H1 (cell line): ENCODE measurements at regions not wholly inside any gene's neighbourhood (a gene's known extent, or its start where the extent isn't known, plus 50 kb on each side); places are given as distances from the start of the nearest gene placed in this dataset.

Experiments used
- CTCF ChIA-PET: fragments of 300-600 bp; sonication (Branson Sonifier 250); formaldehyde crosslinking; loops from one replicate; lab custom pipeline; 2021; ENCODE audit not compliant: partially characterized antibody; lab: Charles Lee
- POLR2A ChIA-PET: fragments of 300-600 bp; sonication (Branson Sonifier 250); formaldehyde crosslinking; loops from one replicate; lab custom pipeline; 2021; ENCODE audit warnings: inconsistent platforms; ENCODE audit not compliant: partially characterized antibody; lab: Charles Lee
- DNase-seq, 2 experiments: peaks; one replicate each; pipeline versions ENCODE4 v3.0.0 to v3.0.0-alpha.2; 2010 to 2022; ENCODE audit warnings: low spot score in 2 of 2, low read depth in 1 of 2, mixed read lengths in 1 of 2
- FAIRE-seq: peaks from 2 replicates; lab custom pipeline; 2011; peaks lifted over from hg19 to GRCh38; lab: Jason Lieb, UNC
- H2AFZ ChIP-seq: 2 replicates; pipeline ENCODE4 v1.8.1; 2012; ENCODE audit warnings: low read length, inconsistent platforms
- H2AK5ac ChIP-seq: 2 replicates; pipeline ENCODE4 v1.6.1; 2013; ENCODE audit warnings: low read depth, low read length
- H2BK120ac ChIP-seq: replicated peaks from 2 replicates; pipeline ENCODE3; 2013; ENCODE audit warnings: low read depth, low read length, inconsistent platforms
- H2BK12ac ChIP-seq: 2 replicates; pipeline ENCODE4 v1.6.1; 2013; ENCODE audit warnings: low read depth, low read length
- H2BK15ac ChIP-seq: 2 replicates; pipeline ENCODE4 v1.6.1; 2013; ENCODE audit warnings: low read length
- H2BK20ac ChIP-seq: 2 replicates; pipeline ENCODE4 v1.6.1; 2013; ENCODE audit warnings: low read length
- H2BK5ac ChIP-seq: 2 replicates; pipeline ENCODE4 v1.6.1; 2013; ENCODE audit warnings: low read depth, low read length
- H3K14ac ChIP-seq: 2 replicates; pipeline ENCODE4 v1.6.1; 2013; ENCODE audit warnings: inconsistent platforms; ENCODE audit not compliant: insufficient read length
- H3K18ac ChIP-seq: 2 replicates; pipeline ENCODE4 v1.6.1; 2013; ENCODE audit warnings: low read length; ENCODE audit errors: extremely low read depth
- H3K23ac ChIP-seq: 2 replicates; pipeline ENCODE4 v1.6.1; 2013; ENCODE audit warnings: inconsistent platforms; ENCODE audit not compliant: insufficient read length
- H3K23me2 ChIP-seq: 2 replicates; pipeline ENCODE4 v1.6.1; 2013; ENCODE audit warnings: low read depth, low read length
- H3K27ac ChIP-seq: 2 replicates; pipeline ENCODE4 v1.6.1; 2011; ENCODE audit warnings: low read depth, low read length, inconsistent platforms
- H3K27me3 ChIP-seq, 4 experiments: replicated peaks in 1 of 4; 1 replicate in 1 of 4; 2 replicates in 3 of 4; pipeline versions ENCODE4 v1.6.1 to v1.8.1; 2011 to 2013; ENCODE audit warnings: low read length in 3 of 4, mild to moderate bottlenecking in 3 of 4, inconsistent platforms in 2 of 4, mixed read lengths in 2 of 4, moderate library complexity in 1 of 4; ENCODE audit not compliant: control insufficient read depth in 3 of 4, insufficient read depth in 3 of 4; ENCODE audit errors: extremely low read depth in 1 of 4
- H3K36me3 ChIP-seq, 4 experiments: 2 replicates each; pipeline versions ENCODE4 v1.6.1 to v1.8.1; 2011 to 2013; ENCODE audit warnings: mild to moderate bottlenecking in 4 of 4, low read length in 3 of 4, moderate library complexity in 2 of 4, control low read depth in 1 of 4, inconsistent platforms in 1 of 4; ENCODE audit not compliant: insufficient read depth in 4 of 4, control insufficient read depth in 2 of 4
- H3K4ac ChIP-seq: replicated peaks from 2 replicates; pipeline ENCODE3; 2013; ENCODE audit warnings: low read length, low read depth, mixed read lengths, inconsistent platforms; ENCODE audit not compliant: insufficient read length
- H3K4me1 ChIP-seq, 4 experiments: replicated peaks in 1 of 4; 1 replicate in 1 of 4; 2 replicates in 3 of 4; pipeline versions ENCODE4 v1.6.1 to v1.8.1; 2011 to 2013; ENCODE audit warnings: low read length in 3 of 4, inconsistent platforms in 2 of 4, mixed read lengths in 1 of 4; ENCODE audit not compliant: insufficient read depth in 4 of 4, control insufficient read depth in 3 of 4
- H3K4me2 ChIP-seq, 2 experiments: 2 replicates each; pipeline versions ENCODE4 v1.6.1 to v1.8.1; 2011 to 2013; ENCODE audit warnings: low read depth in 2 of 2, low read length in 2 of 2, control low read depth in 1 of 2, inconsistent platforms in 1 of 2, mild to moderate bottlenecking in 1 of 2; ENCODE audit not compliant: insufficient read depth in 1 of 2
- H3K4me3 ChIP-seq, 4 experiments: fragments of 200-600, 300-600 bp in 1 of 4; sonication (generic), shearing (Covaris generic), sonication (Bioruptor Twin) in 1 of 4; 2 replicates each; pipeline versions ENCODE4 v1.5.1 to v1.8.1; 2011 to 2016; ENCODE audit warnings: low read length in 4 of 4, low read depth in 3 of 4, control low read depth in 2 of 4, inconsistent platforms in 2 of 4, mild to moderate bottlenecking in 2 of 4, mixed read lengths in 1 of 4, moderate library complexity in 1 of 4; ENCODE audit not compliant: insufficient read depth in 2 of 4; ENCODE audit errors: extremely low read depth in 1 of 4
- H3K56ac ChIP-seq: replicated peaks from 2 replicates; pipeline ENCODE3; 2013; ENCODE audit warnings: low read depth, mild to moderate bottlenecking, mixed read lengths, low read length, inconsistent platforms; ENCODE audit not compliant: insufficient read length
- H3K79me1 ChIP-seq: 2 replicates; pipeline ENCODE4 v1.6.1; 2013; ENCODE audit warnings: low read depth, low read length, control low read depth
- H3K79me2 ChIP-seq, 2 experiments: 2 replicates each; pipeline versions ENCODE4 v1.6.1 to v1.8.1; 2012 to 2013; ENCODE audit warnings: low read length in 2 of 2, mild to moderate bottlenecking in 2 of 2, inconsistent platforms in 1 of 2; ENCODE audit not compliant: insufficient read depth in 2 of 2, control insufficient read depth in 1 of 2
- H3K9ac ChIP-seq, 4 experiments: replicated peaks in 1 of 4; 1 replicate in 1 of 4; 2 replicates in 3 of 4; pipeline versions ENCODE4 v1.6.1 to v1.8.1; 2011 to 2013; ENCODE audit warnings: low read depth in 3 of 4, low read length in 3 of 4, control low read depth in 2 of 4, mild to moderate bottlenecking in 2 of 4, moderate library complexity in 2 of 4, inconsistent platforms in 1 of 4; ENCODE audit errors: extremely low read depth in 1 of 4
- H3K9me3 ChIP-seq, 2 experiments: 2 replicates each; pipeline versions ENCODE4 v1.6.1 to v1.8.1; 2012 to 2013; ENCODE audit warnings: mild to moderate bottlenecking in 2 of 2, moderate library complexity in 2 of 2, control low read depth in 1 of 2, inconsistent platforms in 1 of 2, low read depth in 1 of 2, low read length in 1 of 2, mixed read lengths in 1 of 2; ENCODE audit not compliant: insufficient read depth in 2 of 2
- H4K20me1 ChIP-seq, 2 experiments: replicated peaks in 1 of 2; 2 replicates each; pipeline versions ENCODE3 to v1.8.1; 2011 to 2013; ENCODE audit warnings: inconsistent platforms in 2 of 2, low read length in 2 of 2, mild to moderate bottlenecking in 1 of 2; ENCODE audit not compliant: insufficient read depth in 2 of 2, control insufficient read depth in 1 of 2
- H4K5ac ChIP-seq: 2 replicates; pipeline ENCODE4 v1.6.1; 2013; ENCODE audit warnings: low read length, low read depth, mixed read lengths, inconsistent platforms; ENCODE audit not compliant: insufficient read length
- H4K8ac ChIP-seq: 2 replicates; pipeline ENCODE4 v1.8.0; 2013; ENCODE audit warnings: mild to moderate bottlenecking, moderate library complexity, low read length, inconsistent platforms; ENCODE audit not compliant: insufficient read depth; ENCODE audit errors: extremely low read depth
- H4K91ac ChIP-seq: replicated peaks from 2 replicates; pipeline ENCODE3; 2013; ENCODE audit warnings: low read length, mixed read lengths, inconsistent platforms; ENCODE audit not compliant: insufficient read length
- ATF2 ChIP-seq: IDR thresholded peaks from 2 replicates; pipeline ENCODE4 v1.6.1; 2012; ENCODE audit warnings: low read length, inconsistent platforms
- BACH1 ChIP-seq: IDR thresholded peaks from 2 replicates; pipeline ENCODE4 v1.6.1; 2012; ENCODE audit warnings: low read length, improper control_type of control experiment
- CHD1 ChIP-seq: IDR thresholded peaks from 2 replicates; pipeline ENCODE4 v1.6.1; 2012; ENCODE audit warnings: low read depth, low read length, improper control_type of control experiment
- NRF1 ChIP-seq: IDR thresholded peaks from 2 replicates; pipeline ENCODE4 v1.6.1; 2011; ENCODE audit warnings: mild to moderate bottlenecking, low read depth, low read length, improper control_type of control experiment
- POU5F1 ChIP-seq: IDR thresholded peaks from 2 replicates; pipeline ENCODE4 v1.6.1; 2011; ENCODE audit warnings: low read depth, mild to moderate bottlenecking, low read length, moderate library complexity
- SAP30 ChIP-seq: fragments of 300-600 bp; sonication (generic); IDR thresholded peaks from 2 replicates; pipeline ENCODE4 v1.7.1; 2012; ENCODE audit warnings: low read length, moderate library complexity, mild to moderate bottlenecking, inconsistent platforms; ENCODE audit not compliant: insufficient read depth, insufficient replicate concordance
- WGBS, 2 experiments: shearing (Covaris generic) in 1 of 2; methylation state at CpG; one replicate each; pipeline versions ENCODE4 v1.1.6 to v1.1.7; 2013 to 2015; ENCODE audit warnings: low lambda C conversion rate in 2 of 2, mixed read lengths in 2 of 2, inconsistent platforms in 1 of 2, low coverage in 1 of 2, missing lambda C conversion rate in 1 of 2; ENCODE audit not compliant: insufficient replicate concordance in 2 of 2, insufficient coverage in 1 of 2, insufficient read length in 1 of 2; ENCODE audit errors: extremely low coverage in 1 of 2, missing lambda C conversion rate in 1 of 2; 5-methylcytosine and 5-hydroxymethylcytosine counted together

GRCh38 chr10:4453276-4453675, 372.7 kb upstream of the AKR1E2 start:
- Histone ChIP-seq H3K9me3 (no peaks in the 10 kb centered on the region), H4K5ac (no peak overlapping the region), H3K4me2 (no peak overlapping the region), H2BK20ac (no peak overlapping the region), H3K27me3 (no peaks in the 10 kb centered on the region), H2BK120ac (no peak overlapping the region), H4K8ac (no peak overlapping the region), H3K4me1 (peaks cover 2 to 7% (median 3%) of the 10 kb centered on the region in 4 experiments; a peak in 3 of 7 replicates), H3K4me3 (no peak overlapping the region), H3K27ac (no peak overlapping the region), H3K23me2 (no peaks in the 10 kb centered on the region), H3K79me2 (no peaks in the 10 kb centered on the region), H2AFZ (no peak overlapping the region), H3K23ac (no peak overlapping the region), H4K91ac (no peak overlapping the region), H3K36me3 (no peaks in the 10 kb centered on the region), H3K56ac (no peak overlapping the region), H3K4ac (no peak overlapping the region), H2BK15ac (no peak overlapping the region), H2BK12ac (no peak overlapping the region), H3K18ac (no peak overlapping the region), H3K79me1 (no peaks in the 10 kb centered on the region), H2AK5ac (no peak overlapping the region), H2BK5ac (no peak overlapping the region), H3K9ac (no peak overlapping the region), H3K14ac (no peak overlapping the region), H4K20me1 (no peaks in the 10 kb centered on the region)
- POLR2A ChIA-PET = no interaction called here
- no peak for FAIRE-seq
- WGBS, 2 experiments = 92% methylated on average over 8 of the region's 8 CpGs; no CpG with 5 or more reads in 1 of the 2 experiments
- DNase-seq = no peak
- TF ChIP-seq BACH1 (no peak), NRF1 (no peak), SAP30 (no peak), ATF2 (no peak), CHD1 (no peak), POU5F1 (no peak)
- CTCF ChIA-PET = no interaction called here
